ENCODE measurements at regions not wholly inside any gene's neighbourhood (a gene's known extent, or its start where the extent isn't known, plus 50 kb on each side); places are given as distances from the start of the nearest gene placed in this dataset.

- DNase-seq (ENCODE audit: extremely low spot score, unreplicated experiment) = no peak
- Mint-ChIP-seq H3K9me3 (ENCODE audit: unreplicated experiment) (peaks cover 4% of the 10 kb centered on the region), H3K4me3 (ENCODE audit: unreplicated experiment) (no peak overlapping the region), H3K4me1 (ENCODE audit: unreplicated experiment) (no peaks in the 10 kb centered on the region), H3K27ac (ENCODE audit: unreplicated experiment) (no peak overlapping the region), H3K36me3 (ENCODE audit: unreplicated experiment) (no peaks in the 10 kb centered on the region), H3K27me3 (ENCODE audit: unreplicated experiment) (no peaks in the 10 kb centered on the region)
- no peak for TF ChIP-seq CTCF (IDR thresholded peaks at IDR 0.05)
These were observed 938.2 kb upstream of the CDH8 start for GRCh38 chr16:62974424-62974823.

DNA sequence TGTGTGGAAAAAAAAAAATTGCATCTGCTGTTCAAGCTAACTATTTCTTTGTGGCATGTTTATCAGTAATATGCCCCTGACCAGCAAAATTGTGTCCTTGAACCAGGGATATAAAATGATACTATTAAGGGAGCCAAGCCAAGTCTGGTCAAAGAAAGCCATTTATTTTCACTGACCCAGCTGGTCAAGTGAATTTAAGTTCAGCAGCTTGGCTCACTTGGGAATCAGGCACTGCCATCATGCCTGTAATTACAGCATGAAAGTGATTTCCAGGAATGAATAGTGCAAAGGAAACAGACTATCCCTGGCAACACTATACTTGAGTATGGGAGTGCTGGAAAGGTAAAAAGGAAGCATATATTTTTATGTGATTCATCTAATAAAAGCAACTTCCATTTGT is 934.6 kb upstream of the CDH8 start:
- no peak for DNase-seq (ENCODE audit: extremely low spot score, unreplicated experiment)
- TF ChIP-seq CTCF (IDR thresholded peaks at IDR 0.05) = no peak
- H3K9me3 Mint-ChIP-seq (ENCODE audit: unreplicated experiment) = peaks cover 5% of the 10 kb centered on the region

GRCh38 chr16:62969711-62970318 is 933.6 kb upstream of the CDH8 start:
- Mint-ChIP-seq H3K9me3 (ENCODE audit: unreplicated experiment) (peaks cover 3% of the 10 kb centered on the region), H3K4me1 (ENCODE audit: unreplicated experiment) (no peaks in the 10 kb centered on the region), H3K27me3 (ENCODE audit: unreplicated experiment) (no peaks in the 10 kb centered on the region), H3K36me3 (ENCODE audit: unreplicated experiment) (no peaks in the 10 kb centered on the region), H3K27ac (ENCODE audit: unreplicated experiment) (no peak overlapping the region), H3K4me3 (ENCODE audit: unreplicated experiment) (no peak overlapping the region)
- no peak for TF ChIP-seq CTCF (IDR thresholded peaks at IDR 0.05)
- no peak for DNase-seq (ENCODE audit: extremely low spot score, unreplicated experiment)

More for the DNA sequence above, 934.6 kb upstream of the CDH8 start:
- no peak overlapping the region for H3K27ac Mint-ChIP-seq (ENCODE audit: unreplicated experiment)
- no peaks in the 10 kb centered on the region for H3K27me3 Mint-ChIP-seq (ENCODE audit: unreplicated experiment)
- no peak overlapping the region for H3K4me3 Mint-ChIP-seq (ENCODE audit: unreplicated experiment)
- no peaks in the 10 kb centered on the region for H3K4me1 Mint-ChIP-seq (ENCODE audit: unreplicated experiment)
- no peaks in the 10 kb centered on the region for H3K36me3 Mint-ChIP-seq (ENCODE audit: unreplicated experiment)

DNA sequence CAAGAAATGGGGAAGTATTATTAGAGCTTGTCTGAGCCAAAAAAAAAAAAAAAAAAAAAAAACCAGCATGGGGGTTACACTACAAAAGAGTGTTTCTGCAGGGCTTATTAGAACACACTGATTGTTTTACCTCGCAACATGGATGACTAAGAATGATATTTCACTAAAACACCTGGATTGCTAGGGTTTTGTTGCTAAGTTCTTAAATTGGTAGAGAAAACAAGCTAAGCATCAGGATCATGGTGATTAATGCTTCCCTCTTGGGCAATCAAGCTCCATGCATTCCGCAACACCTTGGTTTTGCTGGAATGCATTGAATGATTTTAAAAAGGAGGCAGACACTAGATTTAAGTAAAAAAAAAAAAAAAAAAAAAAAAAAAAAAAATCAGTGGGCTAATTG is 931.4 kb upstream of the CDH8 start:
- Mint-ChIP-seq H3K9me3 (ENCODE audit: unreplicated experiment) (peaks cover 3% of the 10 kb centered on the region), H3K4me1 (ENCODE audit: unreplicated experiment) (no peaks in the 10 kb centered on the region), H3K27ac (ENCODE audit: unreplicated experiment) (no peak overlapping the region), H3K27me3 (ENCODE audit: unreplicated experiment) (no peaks in the 10 kb centered on the region), H3K4me3 (ENCODE audit: unreplicated experiment) (no peak overlapping the region), H3K36me3 (ENCODE audit: unreplicated experiment) (no peaks in the 10 kb centered on the region)
- no peak for DNase-seq (ENCODE audit: extremely low spot score, unreplicated experiment)
- TF ChIP-seq CTCF (IDR thresholded peaks at IDR 0.05) = no peak

DNA sequence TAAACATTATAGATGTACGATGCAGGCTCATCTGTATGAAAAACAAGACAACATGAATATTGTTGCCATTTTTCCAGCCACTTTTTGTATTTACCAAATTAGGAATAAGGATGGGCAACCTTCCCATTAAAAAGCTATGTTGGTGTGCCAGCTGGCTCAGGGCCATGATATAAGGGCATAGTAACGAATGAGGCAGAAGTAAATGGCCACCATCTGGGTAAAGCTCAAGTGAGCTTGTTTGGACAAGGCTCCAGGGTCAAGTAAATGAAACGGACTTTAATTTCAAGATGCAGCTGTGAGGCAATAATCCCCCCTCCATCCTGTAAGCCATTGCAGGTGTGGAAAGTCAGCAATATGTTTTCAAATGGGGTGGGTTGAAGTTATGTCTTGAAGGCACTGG is 930.9 kb upstream of the CDH8 start:
- H3K27ac Mint-ChIP-seq (ENCODE audit: unreplicated experiment) = no peak overlapping the region
- H3K4me3 Mint-ChIP-seq (ENCODE audit: unreplicated experiment) = no peak overlapping the region
- DNase-seq (ENCODE audit: extremely low spot score, unreplicated experiment) = no peak

More for the DNA sequence above, 930.9 kb upstream of the CDH8 start:
- no peaks in the 10 kb centered on the region for H3K27me3 Mint-ChIP-seq (ENCODE audit: unreplicated experiment)
- no peak for TF ChIP-seq CTCF (IDR thresholded peaks at IDR 0.05)
- peaks cover 3% of the 10 kb centered on the region for H3K9me3 Mint-ChIP-seq (ENCODE audit: unreplicated experiment)
- H3K36me3 Mint-ChIP-seq (ENCODE audit: unreplicated experiment) = no peaks in the 10 kb centered on the region
- H3K4me1 Mint-ChIP-seq (ENCODE audit: unreplicated experiment) = no peaks in the 10 kb centered on the region
